GM21360 (cell line): ENCODE measurements at regions not wholly inside any gene's neighbourhood (a gene's known extent, or its start where the extent isn't known, plus 50 kb on each side); places are given as distances from the start of the nearest gene placed in this dataset.

Experiments
- ATAC-seq: cut with Tn5 transposase; IDR thresholded peaks from one replicate; pipeline ENCODE4 v1.9.1; 2021; ENCODE audit warnings: mild to moderate bottlenecking, moderate library complexity; ENCODE audit not compliant: unreplicated experiment

DNA sequence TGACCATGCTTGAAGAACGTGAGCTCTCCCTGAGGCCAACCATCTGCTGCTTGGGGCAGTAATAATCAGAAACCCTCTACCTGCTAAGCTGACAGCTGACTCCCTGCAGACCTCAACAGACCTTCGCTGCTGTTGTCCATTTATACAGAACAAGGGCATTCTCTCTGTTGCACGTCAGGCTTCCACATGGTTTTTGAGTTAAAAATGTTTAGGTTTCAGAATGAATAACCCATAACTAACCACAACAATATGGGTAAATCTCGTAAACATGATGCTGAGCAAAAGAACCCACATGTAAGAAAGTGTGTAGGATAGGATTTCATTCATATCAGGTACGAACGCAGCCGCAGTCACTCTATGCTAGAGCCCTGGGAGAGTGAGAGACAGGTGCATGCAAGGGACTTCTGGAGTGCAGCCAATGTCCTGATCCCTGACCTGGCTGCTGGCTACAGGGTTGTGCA, 348.5 kb downstream of the MED10 start:
- no peak for ATAC-seq

DNA sequence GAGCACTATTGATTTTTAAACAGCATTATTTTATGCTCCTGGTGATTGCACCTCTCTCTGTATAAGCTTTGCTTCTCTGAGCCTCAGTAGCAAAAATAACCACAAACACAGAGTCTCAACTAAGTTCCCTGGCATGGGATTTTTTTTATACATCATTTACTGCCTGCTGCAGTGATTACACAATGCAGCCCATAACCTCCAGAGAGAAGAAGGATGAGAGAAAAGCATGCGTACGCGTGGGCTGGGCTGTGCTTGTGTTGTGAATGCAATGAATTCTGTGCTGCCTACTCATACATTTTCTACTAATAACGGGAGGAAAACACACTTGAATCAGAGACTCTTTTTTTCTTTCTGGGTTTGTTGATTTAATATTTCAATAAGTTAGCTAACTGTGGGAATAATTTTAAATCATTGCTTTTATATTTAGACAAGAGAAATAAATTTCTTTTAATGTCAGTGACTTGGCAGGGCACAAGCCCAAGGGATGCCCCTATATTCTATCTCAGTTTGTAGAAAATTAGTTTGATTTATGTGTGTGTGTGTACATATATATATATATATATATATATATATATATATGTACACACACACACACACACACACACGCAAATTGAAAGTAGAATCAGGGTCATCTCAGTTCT, 351.5 kb downstream of the MED10 start:
- no peak for ATAC-seq

DNA sequence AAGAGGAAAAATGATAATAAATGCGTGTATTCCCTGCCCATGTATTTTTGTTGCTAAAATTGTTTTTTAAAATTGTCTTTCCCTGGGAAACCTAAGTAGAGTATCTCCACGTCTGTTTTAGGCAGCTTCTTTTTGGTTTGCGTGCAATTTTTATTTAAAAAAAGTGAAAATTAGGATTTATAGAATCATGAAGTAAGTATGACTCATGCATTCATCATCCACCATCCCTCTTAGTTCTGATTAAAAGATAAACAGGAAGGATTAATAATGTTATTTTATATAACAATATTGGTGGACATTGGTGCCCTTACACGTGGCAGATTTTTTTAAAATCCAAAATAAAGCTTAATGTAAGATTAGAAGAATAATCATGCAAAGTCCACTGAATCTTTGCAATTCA, 358.7 kb downstream of the MED10 start:
- ATAC-seq = no peak

DNA sequence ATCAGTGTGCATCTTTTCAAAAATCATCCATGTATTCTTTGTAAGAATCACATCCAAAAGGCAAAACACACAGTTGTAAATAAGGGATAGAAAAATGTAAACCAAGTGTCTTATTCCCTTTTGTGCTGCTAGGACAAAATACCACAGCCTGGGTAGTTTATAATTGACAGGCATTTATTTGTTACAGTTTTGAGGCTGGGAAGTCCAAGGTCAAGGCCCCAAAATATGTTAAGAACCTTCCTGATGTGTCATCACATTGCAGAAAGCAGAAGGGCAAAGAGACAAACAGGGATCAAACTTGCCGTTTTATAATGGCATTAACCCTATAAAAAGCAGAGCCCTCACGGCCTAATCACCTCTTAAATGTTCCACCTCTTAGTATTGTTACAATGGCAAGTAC, 364.8 kb downstream of the MED10 start:
- no peak for ATAC-seq

DNA sequence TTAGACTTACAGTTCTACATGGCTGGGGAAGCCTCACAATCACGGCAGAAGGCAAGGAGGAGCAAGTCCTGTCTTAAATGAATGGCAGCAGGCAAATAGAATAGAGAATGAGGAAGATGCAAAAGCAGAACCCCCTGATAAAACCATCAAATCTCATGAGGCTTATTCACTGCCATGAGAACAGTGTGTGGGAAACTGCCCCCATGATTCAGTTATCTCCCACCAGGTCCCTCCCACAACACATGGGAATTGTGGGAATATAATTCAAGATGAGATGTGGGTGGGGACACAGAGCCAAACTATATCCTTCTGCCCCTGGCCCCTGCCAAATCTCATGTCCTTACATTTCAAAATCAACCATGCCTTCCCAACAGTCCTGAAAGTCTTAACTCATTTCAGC, 367.1 kb downstream of the MED10 start:
- no peak for ATAC-seq

DNA sequence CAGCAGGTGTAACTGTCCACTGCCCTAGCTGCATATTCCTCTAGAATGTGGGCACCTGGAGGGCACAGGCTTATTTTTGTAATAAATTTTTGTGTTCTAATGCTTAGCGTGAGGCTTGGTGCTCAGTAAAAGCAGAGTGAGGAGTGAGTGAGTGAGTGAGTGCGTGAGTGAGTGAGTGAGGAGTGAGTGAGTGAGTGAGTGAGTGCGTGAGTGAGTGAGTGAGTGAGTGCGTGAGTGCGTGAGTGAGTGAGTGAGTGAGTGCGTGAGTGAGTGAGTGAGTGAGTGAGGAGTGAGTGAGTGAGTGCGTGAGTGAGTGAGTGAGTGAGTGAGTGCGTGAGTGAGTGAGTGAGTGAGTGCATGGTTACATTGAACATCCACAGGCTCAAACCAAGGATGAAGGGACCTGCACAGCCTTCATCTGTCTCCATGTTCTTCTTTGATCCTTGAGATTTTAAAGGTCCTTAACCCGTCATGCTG, 371.5 kb downstream of the MED10 start:
- ATAC-seq = no peak

DNA sequence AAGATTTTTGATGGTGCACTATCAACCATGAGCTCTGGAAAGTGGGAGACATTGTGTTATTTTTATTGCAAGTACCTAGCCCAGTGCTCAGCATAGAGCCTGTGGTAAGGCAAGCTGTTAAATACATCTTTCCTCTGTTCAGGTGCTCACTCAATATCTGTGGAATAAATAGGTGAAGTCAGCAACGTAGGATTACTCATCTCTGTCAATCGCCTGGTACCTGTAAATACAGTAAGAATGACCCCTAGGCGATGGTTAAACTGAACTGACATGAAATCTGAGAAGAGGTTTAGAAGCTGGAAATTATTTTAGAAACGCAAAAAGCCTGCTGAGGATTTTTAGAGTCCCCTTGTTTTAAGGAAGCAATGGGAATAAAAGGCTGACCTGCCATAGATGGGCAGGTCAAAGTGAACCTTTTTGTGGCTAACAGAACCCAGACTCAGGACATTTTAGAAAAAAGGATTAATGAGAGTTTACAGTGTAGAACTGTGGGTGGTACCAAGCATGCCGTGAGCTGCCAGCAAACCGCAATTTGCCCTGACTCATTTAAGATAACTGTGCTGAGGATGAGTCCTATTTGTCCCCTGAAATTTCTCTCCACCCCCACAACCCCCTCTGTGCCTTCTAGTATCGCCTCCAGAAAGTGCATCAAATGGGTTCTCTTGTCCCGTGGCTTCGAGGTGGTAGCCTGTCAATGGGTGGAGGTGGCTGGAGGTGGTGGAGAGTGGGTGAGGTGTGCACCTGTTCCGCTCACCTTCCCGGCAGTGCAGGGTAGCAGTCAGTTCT, 375.1 kb downstream of the MED10 start:
- ATAC-seq = no peak

DNA sequence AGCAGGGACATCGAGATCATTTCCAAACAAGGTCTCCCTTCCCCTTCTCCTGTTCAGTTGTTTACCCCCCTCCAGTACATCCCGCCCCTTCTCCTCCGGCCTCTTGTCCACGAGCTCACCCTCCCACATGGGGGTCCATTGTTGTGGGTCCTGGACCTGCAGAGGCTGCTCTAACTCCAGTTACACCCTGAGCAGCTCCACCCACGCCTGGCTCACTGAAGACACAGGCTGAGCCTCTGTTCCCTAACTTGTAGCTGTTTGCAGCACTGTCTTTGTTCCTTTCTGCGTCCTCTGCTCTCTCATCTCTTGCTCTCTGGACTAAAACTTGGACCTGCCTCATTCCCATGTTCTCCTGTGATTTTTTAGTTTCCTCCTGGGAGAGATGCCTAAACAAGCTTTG, 377.5 kb downstream of the MED10 start:
- no peak for ATAC-seq

DNA sequence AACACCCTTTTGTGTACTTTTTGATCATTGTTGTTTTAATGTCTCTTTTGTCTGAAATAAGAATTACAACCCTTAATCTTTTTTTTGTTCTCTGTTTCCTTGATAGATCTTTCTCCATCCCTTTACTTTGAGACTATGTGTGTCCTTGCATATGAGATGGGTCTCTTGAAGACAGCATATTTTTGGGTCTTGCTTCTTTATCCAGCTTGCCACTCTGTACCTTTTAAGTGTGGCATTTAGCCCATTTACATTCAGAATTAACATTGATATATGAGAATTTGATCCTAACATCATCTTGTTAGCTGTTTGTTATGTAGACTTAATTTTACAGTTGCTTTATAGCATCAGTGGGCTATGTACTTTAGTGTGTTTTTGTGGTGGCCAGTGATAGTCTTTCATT, 382.5 kb downstream of the MED10 start:
- ATAC-seq = no peak

DNA sequence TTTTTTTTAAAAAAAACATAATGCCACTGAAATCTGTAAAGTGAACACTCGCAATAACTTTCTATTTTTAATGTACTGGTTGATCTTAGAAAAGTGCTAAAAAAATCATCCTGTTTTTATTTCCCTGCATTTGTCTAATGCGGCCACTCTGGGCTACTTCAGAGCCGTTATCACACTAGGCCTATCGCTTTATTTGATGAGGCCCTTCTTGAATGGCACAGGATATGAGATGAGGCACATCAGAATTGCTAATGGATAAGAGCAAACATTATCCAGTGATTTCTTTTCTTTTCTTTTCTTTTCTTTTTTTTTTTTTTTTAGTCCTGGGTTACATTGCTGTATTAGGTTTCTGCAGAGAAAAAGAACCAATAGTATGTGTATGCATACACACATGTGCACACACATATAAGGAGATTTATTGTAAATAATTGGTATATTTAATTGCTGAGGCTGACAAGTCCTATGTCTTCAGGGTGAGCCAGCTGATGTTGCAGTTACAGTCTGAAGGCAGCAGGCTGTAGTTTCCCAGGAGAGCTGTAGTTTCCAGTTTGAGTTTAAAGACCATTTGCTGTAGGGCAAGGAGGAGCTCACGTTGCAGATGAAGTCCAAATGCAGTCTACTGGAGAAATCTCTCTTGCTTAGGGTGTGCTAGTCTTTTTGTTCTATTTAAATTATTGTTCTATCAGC, 391.7 kb downstream of the MED10 start:
- ATAC-seq = no peak

DNA sequence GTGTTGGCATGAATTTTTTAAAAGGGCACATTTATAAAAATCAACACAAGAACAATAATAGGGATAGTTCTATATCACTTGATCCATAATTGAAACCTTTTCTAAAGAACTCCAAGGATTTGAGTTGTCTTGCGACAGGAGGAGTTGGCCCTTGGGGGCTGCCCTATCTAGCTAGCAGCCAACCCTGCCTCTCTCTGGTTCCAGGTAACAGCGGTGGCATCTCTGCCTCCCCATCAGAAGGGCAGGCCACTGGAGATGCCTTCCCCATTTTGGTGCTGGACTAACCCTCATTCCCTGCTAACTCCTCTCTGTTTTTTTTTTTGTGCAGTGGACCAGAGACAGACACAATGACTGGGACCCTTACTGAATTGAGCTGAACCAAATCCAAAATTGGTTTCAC, 393.0 kb downstream of the MED10 start:
- no peak for ATAC-seq

DNA sequence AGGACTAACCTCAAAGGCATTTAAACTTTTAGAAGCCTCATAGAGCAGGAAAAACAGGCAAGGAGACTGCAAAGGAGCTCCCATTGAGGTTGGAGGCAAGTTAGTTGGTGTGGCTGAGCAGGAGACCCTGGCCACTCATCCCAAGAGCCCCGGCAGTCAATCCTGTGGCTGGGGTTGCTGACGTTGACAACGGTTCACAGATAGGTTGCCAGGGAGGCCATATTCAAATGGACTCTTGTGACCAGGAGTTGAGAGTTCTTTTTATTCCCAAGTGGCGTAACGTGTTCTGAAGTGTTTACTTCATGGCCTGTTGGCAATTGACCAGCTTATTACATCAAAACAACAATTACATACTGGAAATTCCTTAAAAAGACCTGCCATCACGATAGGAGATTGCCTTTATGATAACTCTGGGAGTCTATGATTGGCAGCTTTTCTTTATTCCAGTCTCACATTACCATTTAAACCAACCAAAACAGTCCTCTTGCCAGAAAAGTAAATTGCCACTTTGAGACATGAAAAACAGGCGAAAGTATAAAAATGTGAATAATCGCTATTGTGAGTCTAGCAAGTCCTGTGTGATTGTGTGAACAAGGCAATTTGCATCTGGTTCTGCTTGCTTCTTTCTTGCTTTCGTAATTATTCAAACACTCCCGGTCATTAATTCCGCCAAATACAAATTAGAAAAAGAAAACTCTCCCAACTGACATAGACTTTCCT, 394.9 kb downstream of the MED10 start:
- no peak for ATAC-seq

DNA sequence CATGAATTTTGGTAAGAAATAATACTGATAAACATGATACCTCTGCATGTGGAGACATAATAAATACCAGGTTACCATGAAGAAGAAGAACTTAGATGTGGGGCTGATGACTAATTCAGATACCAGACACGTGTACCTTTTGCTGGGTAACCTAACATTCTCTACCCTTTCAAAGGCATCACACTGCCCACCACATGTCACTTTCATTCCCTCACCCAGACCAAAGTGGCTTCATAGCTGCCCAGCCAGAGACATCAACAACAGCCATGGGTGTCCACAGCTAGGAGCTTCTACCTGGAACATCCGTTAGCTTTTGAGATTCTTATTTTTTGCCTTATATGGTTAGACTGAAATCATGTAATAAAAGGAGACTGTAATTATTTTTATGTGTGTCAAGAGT, 396.8 kb downstream of the MED10 start:
- no peak for ATAC-seq

DNA sequence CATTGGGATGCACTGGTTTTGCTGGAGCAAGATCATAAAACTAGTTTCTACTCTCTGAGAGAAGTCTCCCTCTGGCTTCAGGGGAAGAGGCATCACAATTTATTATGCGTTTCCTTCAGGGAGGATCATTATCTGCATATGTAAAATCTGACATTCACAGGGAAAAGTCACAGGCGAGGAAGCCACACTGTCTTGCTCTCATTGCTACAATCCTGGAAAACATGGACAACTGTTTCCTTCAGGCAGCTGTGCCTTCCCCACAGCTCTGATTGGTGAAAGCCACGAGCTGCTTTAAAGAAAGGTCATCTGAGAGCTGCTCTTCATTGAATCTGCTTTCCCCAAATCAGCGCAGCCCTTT, 397.8 kb downstream of the MED10 start:
- ATAC-seq = no peak

DNA sequence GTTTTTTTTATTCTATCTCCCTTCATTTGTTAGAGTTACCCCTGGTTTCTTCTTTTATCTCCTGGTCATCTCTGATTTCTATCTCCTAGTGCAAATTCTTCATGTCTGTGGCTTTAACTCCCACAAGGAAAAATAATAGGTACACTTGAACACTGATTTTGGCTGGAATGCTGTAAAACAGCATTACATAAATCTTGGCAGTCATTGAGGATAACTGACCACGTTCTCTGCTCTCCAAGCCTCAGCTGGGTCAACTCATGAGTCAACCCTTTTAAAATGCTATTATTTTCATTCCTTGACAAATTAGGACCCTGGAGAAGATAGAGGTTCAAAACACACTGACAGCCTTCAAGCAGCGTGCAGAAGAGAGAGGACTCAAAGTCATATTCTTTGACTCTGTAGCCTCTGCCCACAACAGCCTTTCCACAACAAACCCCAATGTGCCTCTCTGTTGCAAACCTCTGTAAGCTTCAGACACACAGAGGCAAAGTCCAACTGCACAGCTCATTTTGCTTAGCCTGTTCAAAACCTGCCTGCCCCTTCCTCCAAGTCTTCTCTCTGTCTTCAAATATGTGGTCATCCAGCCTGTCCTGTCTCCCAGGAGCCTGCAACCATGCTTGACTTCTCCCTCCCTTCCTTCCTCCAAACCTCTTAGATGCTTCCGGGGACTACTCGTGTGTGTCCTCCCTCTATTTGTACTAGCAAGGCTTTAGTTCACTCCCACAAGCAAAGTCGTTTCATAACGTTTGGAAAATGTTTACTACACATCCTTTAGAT, 398.4 kb downstream of the MED10 start:
- no peak for ATAC-seq

DNA sequence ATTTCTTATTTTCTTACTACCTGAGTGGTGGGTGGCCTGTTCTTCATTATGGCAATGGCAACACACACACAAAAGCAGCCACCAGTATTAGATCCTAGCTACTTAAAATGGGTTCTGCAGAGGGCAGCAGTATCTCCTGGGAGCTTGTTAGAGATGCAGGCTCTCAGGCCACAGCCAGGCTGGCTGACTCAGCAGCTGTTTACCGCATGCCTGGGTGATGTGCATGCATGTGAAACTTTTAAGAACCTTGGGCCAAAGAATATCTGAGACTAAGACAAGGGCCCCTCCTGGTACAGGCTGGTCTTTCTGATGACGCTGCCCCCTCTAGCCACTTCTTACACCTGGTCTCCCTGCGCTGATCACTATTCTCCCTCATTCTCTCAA, 399.0 kb downstream of the MED10 start:
- ATAC-seq = no peak

DNA sequence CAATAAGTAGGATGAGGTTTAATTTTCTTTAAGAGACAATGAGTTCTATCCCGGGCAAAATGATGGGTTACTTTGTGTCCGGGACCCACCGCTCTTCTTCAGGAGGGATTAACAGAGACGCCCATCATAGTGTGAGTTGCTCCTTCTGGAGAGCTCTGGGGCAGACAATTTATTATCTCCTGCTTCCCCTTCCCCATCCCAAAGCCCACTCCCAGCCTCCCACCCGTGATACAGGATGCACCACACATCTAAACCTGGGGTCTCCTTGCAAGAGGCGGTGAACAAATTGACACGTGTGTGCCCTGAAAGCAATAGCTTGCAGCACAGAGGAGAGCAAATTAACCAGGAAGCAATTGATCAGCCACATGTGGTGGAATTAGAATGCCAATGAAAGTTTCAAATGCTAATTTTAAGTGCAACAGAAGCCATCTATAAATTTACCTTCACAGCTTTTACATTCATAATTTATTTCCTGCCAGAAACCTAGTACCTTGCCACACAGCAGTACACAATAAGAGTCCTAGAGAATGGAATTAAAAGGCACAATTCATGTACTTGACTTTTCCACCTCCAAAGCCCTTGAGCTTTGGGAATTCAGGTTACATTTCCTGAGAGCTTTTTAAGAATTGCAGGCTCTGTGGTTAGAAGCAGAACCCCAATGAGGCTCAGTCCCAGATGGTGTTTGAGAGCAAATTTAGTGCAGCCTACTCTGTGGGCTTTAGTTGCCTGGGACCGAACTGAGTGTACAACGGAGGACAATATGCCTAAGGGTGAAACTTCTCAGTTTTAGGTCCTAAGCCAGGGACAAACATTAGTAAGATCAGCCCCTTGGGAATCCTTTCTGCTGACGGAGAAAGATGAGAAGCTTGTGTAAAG, 399.6 kb downstream of the MED10 start:
- no peak for ATAC-seq

DNA sequence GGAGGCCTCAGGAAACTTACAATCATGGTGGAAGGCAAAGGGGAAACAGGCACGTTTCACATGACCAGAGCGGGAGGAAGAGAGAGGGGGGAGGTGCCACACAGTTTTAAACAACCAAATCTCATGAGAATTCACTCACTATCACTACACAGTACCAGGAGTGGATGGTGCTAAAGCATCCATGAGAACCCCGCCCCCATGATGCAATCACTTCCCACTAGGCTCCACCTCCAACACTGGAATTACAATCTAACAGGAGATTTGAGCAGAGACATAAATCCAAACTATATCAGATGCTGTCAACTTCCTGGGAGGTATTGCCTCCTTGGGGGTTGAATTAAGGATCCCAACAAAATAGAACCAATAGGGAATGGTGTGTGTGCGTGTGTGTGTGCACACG, 407.1 kb downstream of the MED10 start:
- ATAC-seq = no peak

DNA sequence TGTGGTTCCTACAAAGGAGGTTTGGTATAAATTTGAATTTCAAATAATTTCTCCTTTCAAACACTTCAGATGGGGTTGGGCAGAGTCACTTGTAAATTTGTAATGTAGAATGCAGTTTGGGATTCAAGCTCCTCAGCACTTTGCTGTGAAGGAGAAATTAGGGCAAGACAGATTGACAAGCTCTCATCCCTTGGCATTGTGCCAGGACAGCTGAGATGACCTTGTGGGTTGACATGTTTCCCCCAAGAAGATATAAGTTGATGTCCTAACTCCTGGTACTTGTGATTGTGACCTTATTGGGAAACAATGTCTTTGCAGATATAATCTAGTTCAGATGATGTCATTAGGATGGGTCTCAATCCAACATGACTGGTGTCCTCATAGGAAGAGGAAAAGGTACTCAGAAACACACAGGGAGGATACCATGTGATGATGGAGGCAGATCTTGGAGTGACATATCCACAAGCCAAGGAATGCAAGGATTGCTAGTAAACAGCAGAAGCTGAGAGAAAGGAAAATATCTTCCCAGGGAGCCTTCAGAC, 408.3 kb downstream of the MED10 start:
- ATAC-seq = no peak
